ENCODE measurements at regions not wholly inside any gene's neighbourhood (a gene's known extent, or its start where the extent isn't known, plus 50 kb on each side); places are given as distances from the start of the nearest gene placed in this dataset.
A peak's percentile ranks its signal among the peaks of the same experiment; 100 is the strongest.

DNA sequence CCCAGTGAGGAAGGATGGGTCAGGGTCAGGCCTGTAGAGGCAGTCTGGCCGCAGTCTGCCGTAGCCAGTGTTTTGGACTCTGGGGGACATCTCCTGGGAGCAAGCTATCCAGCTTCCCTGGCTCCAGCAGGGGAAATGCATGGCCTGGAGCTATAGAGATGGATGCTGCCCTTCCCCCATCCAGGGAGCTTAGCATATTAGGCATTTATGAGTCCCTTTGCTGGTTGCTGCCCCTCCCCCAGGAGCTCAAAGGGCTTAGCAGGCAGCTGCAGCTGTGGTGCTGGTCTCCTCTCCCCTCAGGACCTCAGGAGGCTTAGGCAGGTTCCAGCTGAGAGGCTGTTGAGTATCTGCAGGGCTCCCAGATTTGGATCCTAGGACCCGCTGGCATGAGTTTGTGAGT is 1158.7 kb downstream of the DTWD2 start:
- Histone ChIP-seq H3K27me3 (ENCODE audit: control insufficient read depth, insufficient read depth, low read length) (no peaks in the 10 kb centered on the region), H3K36me3 (ENCODE audit: control insufficient read depth, insufficient read depth, low read length) (no peaks in the 10 kb centered on the region), H3K4me3 (ENCODE audit: low read depth, low read length) (no peak overlapping the region)
- DNase-seq (ENCODE audit: low read depth) = no peak
- TF ChIP-seq, protein P1, sequence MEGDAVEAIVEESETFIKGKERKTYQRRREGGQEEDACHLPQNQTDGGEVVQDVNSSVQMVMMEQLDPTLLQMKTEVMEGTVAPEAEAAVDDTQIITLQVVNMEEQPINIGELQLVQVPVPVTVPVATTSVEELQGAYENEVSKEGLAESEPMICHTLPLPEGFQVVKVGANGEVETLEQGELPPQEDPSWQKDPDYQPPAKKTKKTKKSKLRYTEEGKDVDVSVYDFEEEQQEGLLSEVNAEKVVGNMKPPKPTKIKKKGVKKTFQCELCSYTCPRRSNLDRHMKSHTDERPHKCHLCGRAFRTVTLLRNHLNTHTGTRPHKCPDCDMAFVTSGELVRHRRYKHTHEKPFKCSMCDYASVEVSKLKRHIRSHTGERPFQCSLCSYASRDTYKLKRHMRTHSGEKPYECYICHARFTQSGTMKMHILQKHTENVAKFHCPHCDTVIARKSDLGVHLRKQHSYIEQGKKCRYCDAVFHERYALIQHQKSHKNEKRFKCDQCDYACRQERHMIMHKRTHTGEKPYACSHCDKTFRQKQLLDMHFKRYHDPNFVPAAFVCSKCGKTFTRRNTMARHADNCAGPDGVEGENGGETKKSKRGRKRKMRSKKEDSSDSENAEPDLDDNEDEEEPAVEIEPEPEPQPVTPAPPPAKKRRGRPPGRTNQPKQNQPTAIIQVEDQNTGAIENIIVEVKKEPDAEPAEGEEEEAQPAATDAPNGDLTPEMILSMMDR (IDR thresholded peaks at IDR 0.05; ENCODE audit: insufficient read depth, low read length, severe bottlenecking) = no peak
- no peak for FAIRE-seq

DNA sequence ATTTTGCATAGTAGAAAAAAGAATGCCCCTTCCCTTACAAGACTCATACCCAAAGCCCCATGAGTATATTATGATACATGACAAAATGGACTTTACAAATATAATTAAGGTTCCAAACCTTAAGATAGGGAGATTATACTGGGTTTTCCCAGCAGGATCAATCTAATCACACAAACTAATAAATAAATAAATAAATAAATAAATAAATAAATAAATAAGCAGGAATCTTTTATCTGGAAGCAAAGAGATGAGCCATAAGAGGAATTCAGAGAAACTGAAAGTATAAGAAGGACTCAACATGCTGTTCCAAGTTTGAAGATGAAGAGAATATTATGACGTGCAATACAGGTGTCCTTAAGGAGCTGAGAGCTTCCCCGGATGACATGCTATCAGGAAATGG is 1174.5 kb downstream of the DTWD2 start:
- FAIRE-seq = no peak
- TF ChIP-seq, protein P1 (IDR thresholded peaks at IDR 0.05; ENCODE audit: insufficient read depth, low read length, severe bottlenecking) = no peak
- H3K27me3 ChIP-seq (ENCODE audit: control insufficient read depth, insufficient read depth, low read length) = no peaks in the 10 kb centered on the region
- H3K4me3 ChIP-seq (ENCODE audit: low read depth, low read length) = no peak overlapping the region
- no peak for DNase-seq (ENCODE audit: low read depth)
- no peaks in the 10 kb centered on the region for H3K36me3 ChIP-seq (ENCODE audit: control insufficient read depth, insufficient read depth, low read length)

DNA sequence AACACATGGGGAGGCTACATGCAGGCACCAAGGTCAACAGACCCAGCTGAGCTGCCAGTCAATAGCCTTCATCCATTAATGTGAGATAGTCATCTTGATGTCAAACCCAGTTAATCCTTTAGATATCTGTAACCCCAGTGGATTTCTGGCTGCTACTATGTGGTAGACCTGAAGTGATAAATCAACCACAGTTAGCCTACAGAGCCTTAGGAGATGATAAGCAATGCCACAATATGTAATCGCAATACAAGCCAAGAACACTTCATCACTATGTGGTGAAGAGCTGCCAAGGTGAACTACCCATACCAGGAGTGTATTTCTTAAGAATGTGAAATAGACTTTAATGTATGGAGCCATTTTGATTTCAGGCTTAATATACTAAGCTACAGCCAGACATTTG is 1175.5 kb downstream of the DTWD2 start:
- Histone ChIP-seq H3K27me3 (ENCODE audit: control insufficient read depth, insufficient read depth, low read length) (no peaks in the 10 kb centered on the region), H3K36me3 (ENCODE audit: control insufficient read depth, insufficient read depth, low read length) (no peaks in the 10 kb centered on the region), H3K4me3 (ENCODE audit: low read depth, low read length) (no peak overlapping the region)
- TF ChIP-seq, protein P1 (IDR thresholded peaks at IDR 0.05; ENCODE audit: insufficient read depth, low read length, severe bottlenecking) = no peak
- no peak for FAIRE-seq
- no peak for DNase-seq (ENCODE audit: low read depth)

DNA sequence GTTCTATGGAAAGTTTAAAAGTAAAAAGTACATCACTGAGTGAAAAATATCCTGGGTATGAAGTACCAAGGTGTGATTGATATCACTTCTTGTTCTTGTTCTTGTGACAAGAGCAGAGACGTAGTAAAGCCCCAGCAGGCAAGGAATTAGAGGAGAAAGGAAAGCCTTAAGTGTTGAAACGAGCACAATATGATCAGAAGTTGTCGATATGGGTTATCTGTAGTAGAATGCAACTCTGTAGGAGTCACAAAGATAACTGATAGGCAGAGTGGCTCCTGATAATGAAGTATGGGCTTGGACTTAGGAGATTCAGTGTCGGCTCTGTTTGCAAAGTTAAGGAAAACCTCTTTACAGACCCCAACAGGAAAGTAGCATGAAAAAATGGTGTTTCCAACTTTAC is 1179.1 kb downstream of the DTWD2 start:
- Histone ChIP-seq H3K36me3 (ENCODE audit: control insufficient read depth, insufficient read depth, low read length) (no peaks in the 10 kb centered on the region), H3K27me3 (ENCODE audit: control insufficient read depth, insufficient read depth, low read length) (no peaks in the 10 kb centered on the region), H3K4me3 (ENCODE audit: low read depth, low read length) (no peak overlapping the region)
- DNase-seq (ENCODE audit: low read depth) (no peak), FAIRE-seq (no peak)
- TF ChIP-seq, protein P1 (IDR thresholded peaks at IDR 0.05; ENCODE audit: insufficient read depth, low read length, severe bottlenecking) = no peak

DNA sequence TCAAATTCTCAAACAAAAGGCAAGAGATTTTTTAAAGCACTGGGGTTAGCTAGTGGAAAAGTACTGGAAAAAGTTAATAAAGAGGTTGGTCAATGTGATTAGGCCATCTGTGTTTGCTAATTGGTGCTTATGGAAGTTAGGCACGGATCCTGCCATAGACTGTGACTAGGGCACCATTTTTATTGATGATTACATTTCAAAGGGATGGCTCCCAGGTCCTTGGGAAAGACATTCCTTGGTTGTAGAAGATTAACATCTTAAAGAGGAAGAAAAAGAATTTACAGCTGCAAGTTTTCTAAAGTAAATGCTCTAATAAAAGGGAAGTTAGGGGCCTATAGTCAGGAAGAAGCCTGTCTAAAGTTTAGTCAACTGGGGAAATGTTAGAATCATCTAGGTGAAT is 1183.3 kb downstream of the DTWD2 start:
- Histone ChIP-seq H3K27me3 (ENCODE audit: control insufficient read depth, insufficient read depth, low read length) (no peaks in the 10 kb centered on the region), H3K36me3 (ENCODE audit: control insufficient read depth, insufficient read depth, low read length) (no peaks in the 10 kb centered on the region), H3K4me3 (ENCODE audit: low read depth, low read length) (no peak overlapping the region)
- TF ChIP-seq, protein P1 (IDR thresholded peaks at IDR 0.05; ENCODE audit: insufficient read depth, low read length, severe bottlenecking) = no peak
- DNase-seq (ENCODE audit: low read depth) (no peak), FAIRE-seq (no peak)

DNA sequence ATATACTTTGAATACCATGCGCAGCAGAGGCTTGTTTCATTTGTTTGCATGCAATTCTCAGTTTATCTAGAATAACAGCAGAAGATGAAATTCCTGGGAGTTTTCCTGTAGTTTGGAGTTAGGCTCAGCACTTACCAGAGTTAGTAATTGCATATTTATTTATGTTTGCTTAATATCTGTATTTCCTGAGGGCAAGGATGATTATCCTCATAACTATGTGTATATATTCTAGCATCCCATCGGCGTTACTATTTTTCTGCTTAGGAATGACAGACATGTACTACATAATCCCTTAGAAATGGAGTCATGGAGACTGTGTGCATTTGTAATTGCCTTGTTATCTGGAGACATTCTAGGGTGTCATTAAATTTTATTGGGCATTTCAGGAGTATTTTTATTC is 1184.8 kb downstream of the DTWD2 start:
- TF ChIP-seq, protein P1 (IDR thresholded peaks at IDR 0.05; ENCODE audit: insufficient read depth, low read length, severe bottlenecking) = no peak
- no peaks in the 10 kb centered on the region for H3K36me3 ChIP-seq (ENCODE audit: control insufficient read depth, insufficient read depth, low read length)
- DNase-seq (ENCODE audit: low read depth) (peak; percentile 11), FAIRE-seq (no peak)
- H3K27me3 ChIP-seq (ENCODE audit: control insufficient read depth, insufficient read depth, low read length) = no peaks in the 10 kb centered on the region
- no peak overlapping the region for H3K4me3 ChIP-seq (ENCODE audit: low read depth, low read length)

Measured in bronchial epithelial cell (primary cell).